ENCODE measurements at regions not wholly inside any gene's neighbourhood (a gene's known extent, or its start where the extent isn't known, plus 50 kb on each side); places are given as distances from the start of the nearest gene placed in this dataset.

GRCh38 chr3:16834753-16835152 is 50.0 kb upstream of the PLCL2 start:
- no peak for TF ChIP-seq CTCF (conservative IDR thresholded peaks at IDR 0.05; ENCODE audit: low read length)
- no peak for TF ChIP-seq EZH2phosphoT487 (IDR thresholded peaks at IDR 0.05; ENCODE audit: borderline replicate concordance)

Data from Loucy (cell line).